NT2/D1 (cell line): ENCODE measurements at regions not wholly inside any gene's neighbourhood (a gene's known extent, or its start where the extent isn't known, plus 50 kb on each side); places are given as distances from the start of the nearest gene placed in this dataset.

ENCODE experiments used
- SUZ12 ChIP-seq: IDR thresholded peaks from 2 replicates; pipeline ENCODE4 v1.6.1; 2011; ENCODE audit not compliant: insufficient read length, insufficient read depth; ENCODE audit errors: extremely low read depth
- YY1 ChIP-seq: IDR thresholded peaks from 2 replicates; pipeline ENCODE4 v1.6.1; 2011; ENCODE audit not compliant: insufficient read length, insufficient read depth
- ZNF274 ChIP-seq: IDR thresholded peaks from 2 replicates; pipeline ENCODE4 v1.6.1; 2011; ENCODE audit warnings: mild to moderate bottlenecking, low read depth, low read length

DNA sequence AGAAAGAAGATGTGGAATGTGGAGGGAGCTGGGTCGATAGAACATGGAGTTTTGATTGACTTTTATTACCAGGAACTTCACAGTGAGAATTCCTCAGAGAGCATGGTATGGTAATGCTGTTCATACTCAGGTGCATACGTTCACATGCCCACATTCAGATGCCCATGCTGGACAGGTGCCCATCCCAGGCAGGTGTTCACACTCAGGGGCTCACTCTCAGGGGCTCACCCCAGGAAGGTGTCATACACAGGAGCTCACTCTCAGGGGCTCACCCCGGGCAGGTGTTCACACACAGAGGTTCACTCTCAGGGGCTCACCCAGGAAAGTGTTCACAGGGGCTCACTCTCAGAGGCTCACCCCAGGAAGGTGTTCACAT is 360.0 kb upstream of the SFSWAP start:
- no peak for TF ChIP-seq YY1
- no peak for TF ChIP-seq ZNF274
- TF ChIP-seq SUZ12, result no peak
